ENCODE measurements at regions not wholly inside any gene's neighbourhood (a gene's known extent, or its start where the extent isn't known, plus 50 kb on each side); places are given as distances from the start of the nearest gene placed in this dataset.

- H3K4me1 ChIP-seq (ENCODE audit: insufficient read depth, low read length, poor library complexity, severe bottlenecking), result no peaks in the 10 kb centered on the region
- H3K27ac ChIP-seq (ENCODE audit: low read depth, low read length, poor library complexity, severe bottlenecking), result no peak overlapping the region
- H3K4me3 ChIP-seq (ENCODE audit: low read depth, low read length, poor library complexity, severe bottlenecking), result no peak overlapping the region
- no TSS peak for BruUV-seq (replicated peaks)
- H3K27me3 ChIP-seq (replicated peaks; ENCODE audit: insufficient read depth, low read depth, low read length, poor library complexity), result no peaks in the 10 kb centered on the region
- no peaks in the 10 kb centered on the region for H3K9me3 ChIP-seq (ENCODE audit: low read depth, low read length, poor library complexity, severe bottlenecking)
- intact Hi-C loops (cut with micrococcal nuclease; ENCODE audit: unreplicated experiment), result no loop called here
- ChIA-PET POLR2A (ENCODE audit: low non-redundant PET) (no interaction called here), CTCF (no interaction called here)
- H3K36me3 ChIP-seq (ENCODE audit: insufficient read depth, low read length, poor library complexity, severe bottlenecking), result no peaks in the 10 kb centered on the region
- no peak for TF ChIP-seq CTCF (conservative IDR thresholded peaks at IDR 0.05; ENCODE audit: low read depth, low read length)
- no peak for TF ChIP-seq EZH2 (IDR thresholded peaks at IDR 0.05; ENCODE audit: borderline replicate concordance, low read depth, low read length, poor library complexity, severe bottlenecking)
- DNase-seq (ENCODE audit: low spot score), result no peak
These were observed 98.0 kb downstream of the SLC5A7 start for GRCh38 chr2:108084311-108084710.

GRCh38 chr2:108092886-108093285, 106.6 kb downstream of the SLC5A7 start:
- CTCF ChIA-PET, result no interaction called here
- intact Hi-C loops (cut with micrococcal nuclease; ENCODE audit: unreplicated experiment), result no loop called here

GRCh38 chr2:108101481-108101880, 115.2 kb downstream of the SLC5A7 start:
- CTCF ChIA-PET, result no interaction called here
- Histone ChIP-seq H3K9me3 (ENCODE audit: low read depth, low read length, poor library complexity, severe bottlenecking) (no peaks in the 10 kb centered on the region), H3K4me1 (ENCODE audit: insufficient read depth, low read length, poor library complexity, severe bottlenecking) (no peaks in the 10 kb centered on the region), H3K36me3 (ENCODE audit: insufficient read depth, low read length, poor library complexity, severe bottlenecking) (no peaks in the 10 kb centered on the region), H3K27ac (ENCODE audit: low read depth, low read length, poor library complexity, severe bottlenecking) (no peak overlapping the region), H3K4me3 (ENCODE audit: low read depth, low read length, poor library complexity, severe bottlenecking) (no peak overlapping the region), H3K27me3 (replicated peaks; ENCODE audit: insufficient read depth, low read depth, low read length, poor library complexity) (no peaks in the 10 kb centered on the region)
- POLR2A ChIA-PET (ENCODE audit: low non-redundant PET), result no interaction called here
- BruUV-seq (replicated peaks), result no TSS peak
- no peak for DNase-seq (ENCODE audit: low spot score)
- TF ChIP-seq EZH2 (IDR thresholded peaks at IDR 0.05; ENCODE audit: borderline replicate concordance, low read depth, low read length, poor library complexity, severe bottlenecking) (no peak), CTCF (conservative IDR thresholded peaks at IDR 0.05; ENCODE audit: low read depth, low read length) (no peak)
- intact Hi-C loops (cut with micrococcal nuclease; ENCODE audit: unreplicated experiment), result no loop called here

More at GRCh38 chr2:108092886-108093285, 106.6 kb downstream of the SLC5A7 start:
- H3K4me1 ChIP-seq (ENCODE audit: insufficient read depth, low read length, poor library complexity, severe bottlenecking), result no peaks in the 10 kb centered on the region
- no peak overlapping the region for H3K4me3 ChIP-seq (ENCODE audit: low read depth, low read length, poor library complexity, severe bottlenecking)
- H3K27ac ChIP-seq (ENCODE audit: low read depth, low read length, poor library complexity, severe bottlenecking), result no peak overlapping the region
- BruUV-seq (replicated peaks), result no TSS peak
- H3K9me3 ChIP-seq (ENCODE audit: low read depth, low read length, poor library complexity, severe bottlenecking), result no peaks in the 10 kb centered on the region
- H3K27me3 ChIP-seq (replicated peaks; ENCODE audit: insufficient read depth, low read depth, low read length, poor library complexity), result no peaks in the 10 kb centered on the region
- TF ChIP-seq EZH2 (IDR thresholded peaks at IDR 0.05; ENCODE audit: borderline replicate concordance, low read depth, low read length, poor library complexity, severe bottlenecking) (no peak), CTCF (conservative IDR thresholded peaks at IDR 0.05; ENCODE audit: low read depth, low read length) (no peak)
- no peak for DNase-seq (ENCODE audit: low spot score)
- H3K36me3 ChIP-seq (ENCODE audit: insufficient read depth, low read length, poor library complexity, severe bottlenecking), result no peaks in the 10 kb centered on the region
- POLR2A ChIA-PET (ENCODE audit: low non-redundant PET), result no interaction called here

Data from A673 (cell line).